ENCODE measurements at regions not wholly inside any gene's neighbourhood (a gene's known extent, or its start where the extent isn't known, plus 50 kb on each side); places are given as distances from the start of the nearest gene placed in this dataset.

- no peak for DNase-seq (ENCODE audit: extremely low read depth, low read depth)
- no peak for TF ChIP-seq CTCF (IDR thresholded peaks at IDR 0.05; ENCODE audit: low read depth, low read length)
These were observed 386.4 kb upstream of the CYRIA start for GRCh38 chr2:17052001-17052400.

DNA sequence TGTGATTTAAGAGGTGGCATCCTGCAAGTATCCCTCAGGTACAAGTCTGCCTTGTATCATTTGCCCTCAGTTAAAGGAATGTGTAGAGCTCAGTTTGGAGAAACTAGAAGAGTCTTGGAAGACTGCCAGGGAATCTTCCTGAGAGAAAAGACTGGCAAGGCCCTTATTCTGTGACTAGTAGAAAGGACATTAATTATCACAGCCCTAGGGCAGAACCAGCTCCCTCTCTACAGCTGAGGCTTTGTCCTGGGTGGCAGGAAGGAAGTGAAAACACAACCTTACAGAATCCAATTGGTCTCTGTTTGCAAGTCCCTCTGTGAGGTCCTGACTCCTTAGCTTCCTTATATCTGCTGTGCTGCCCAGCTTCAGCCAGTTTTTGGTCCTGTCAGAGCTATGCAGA is 385.9 kb upstream of the CYRIA start:
- DNase-seq (ENCODE audit: extremely low read depth, low read depth), result no peak
- no peak for TF ChIP-seq CTCF (IDR thresholded peaks at IDR 0.05; ENCODE audit: low read depth, low read length)

- no peak for TF ChIP-seq CTCF (IDR thresholded peaks at IDR 0.05; ENCODE audit: low read depth, low read length)
- peak; percentile 4 for DNase-seq (ENCODE audit: extremely low read depth, low read depth)
These were observed 377.5 kb upstream of the CYRIA start for GRCh38 chr2:17043173-17043572.

DNA sequence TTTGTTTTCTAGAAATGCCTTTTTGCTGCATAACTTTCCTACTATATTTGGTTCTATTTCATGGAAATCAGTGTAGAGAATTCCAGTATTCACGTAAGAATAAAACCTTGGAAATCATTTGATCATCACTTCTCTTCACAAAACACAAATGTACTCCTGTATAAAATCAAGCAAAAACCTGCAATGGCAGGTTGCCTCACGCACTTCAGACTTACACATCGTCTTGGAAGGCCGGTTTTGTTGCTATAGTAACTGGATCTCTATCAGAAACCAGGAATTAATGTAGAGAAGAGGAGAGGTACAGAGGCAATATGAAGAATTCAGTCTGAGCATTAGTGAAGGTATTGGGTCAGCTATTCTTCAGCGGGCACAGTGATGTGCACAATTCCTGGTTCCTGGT is 370.7 kb upstream of the CYRIA start:
- DNase-seq (ENCODE audit: extremely low read depth, low read depth), result no peak

GRCh38 chr2:17035010-17035409 is 369.4 kb upstream of the CYRIA start:
- DNase-seq (ENCODE audit: extremely low read depth, low read depth), result peak; percentile 4
- no peak for TF ChIP-seq CTCF (IDR thresholded peaks at IDR 0.05; ENCODE audit: low read depth, low read length)

More for the DNA sequence above, 370.7 kb upstream of the CYRIA start:
- TF ChIP-seq CTCF (IDR thresholded peaks at IDR 0.05; ENCODE audit: low read depth, low read length), result no peak

GRCh38 chr2:17030047-17030446 is 364.4 kb upstream of the CYRIA start:
- DNase-seq (ENCODE audit: extremely low read depth, low read depth), result no peak
- no peak for TF ChIP-seq CTCF (IDR thresholded peaks at IDR 0.05; ENCODE audit: low read depth, low read length)

DNA sequence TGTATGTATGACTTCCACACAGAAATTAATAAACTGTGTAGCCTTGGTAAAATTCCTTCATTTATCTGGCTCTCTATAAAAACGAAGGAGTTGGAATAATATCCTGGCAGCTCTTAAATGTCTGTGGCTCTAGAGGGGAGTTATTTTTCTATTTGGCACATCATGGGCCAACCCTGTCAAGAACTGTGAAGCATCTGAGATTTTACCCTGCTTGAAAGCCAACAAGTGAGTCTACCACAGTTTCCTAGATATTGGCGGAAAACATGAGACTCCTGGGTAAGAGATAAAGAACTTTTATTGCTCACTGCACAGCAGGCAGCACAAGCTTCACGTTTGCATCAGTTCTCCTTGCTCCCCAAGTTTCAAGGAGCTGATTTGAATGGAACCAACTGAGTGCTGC is 346.7 kb upstream of the CYRIA start:
- no peak for DNase-seq (ENCODE audit: extremely low read depth, low read depth)
- no peak for TF ChIP-seq CTCF (IDR thresholded peaks at IDR 0.05; ENCODE audit: low read depth, low read length)

Data from AG09319 (cell line).